Vagina (tissue), 2 donors: ENCODE measurements at regions not wholly inside any gene's neighbourhood (a gene's known extent, or its start where the extent isn't known, plus 50 kb on each side); places are given as distances from the start of the nearest gene placed in this dataset.

ENCODE experiments used
- POLR2A ChIP-seq, 2 donors: fragments of 450-650 bp; IDR thresholded peaks; one replicate each; pipeline ENCODE4 v1.6.1; 2017; ENCODE audit warnings: antibody characterized with exemption in 2 of 2, mild to moderate bottlenecking in 2 of 2, moderate library complexity in 2 of 2
- POLR2AphosphoS5 ChIP-seq, 2 donors: sonication (generic); formaldehyde crosslinking; IDR thresholded peaks; one replicate each; pipeline ENCODE4 v1.9.0; 2017; ENCODE audit warnings: antibody characterized with exemption in 2 of 2, mild to moderate bottlenecking in 2 of 2, low read depth in 1 of 2; ENCODE audit not compliant: insufficient read depth in 1 of 2
- TF ChIP-seq, protein P1 (sequence below), 3 experiments: fragments of 450-650 bp in 2 of 3; fragments of 200-600 bp in 1 of 3; sonication (generic) in 1 of 3; IDR thresholded peaks; one replicate each; pipeline ENCODE4 v1.5.1; 2017 to 2019; ENCODE audit warnings: antibody characterized with exemption in 3 of 3, mild to moderate bottlenecking in 2 of 3, moderate library complexity in 2 of 3

- TF ChIP-seq, protein P1, sequence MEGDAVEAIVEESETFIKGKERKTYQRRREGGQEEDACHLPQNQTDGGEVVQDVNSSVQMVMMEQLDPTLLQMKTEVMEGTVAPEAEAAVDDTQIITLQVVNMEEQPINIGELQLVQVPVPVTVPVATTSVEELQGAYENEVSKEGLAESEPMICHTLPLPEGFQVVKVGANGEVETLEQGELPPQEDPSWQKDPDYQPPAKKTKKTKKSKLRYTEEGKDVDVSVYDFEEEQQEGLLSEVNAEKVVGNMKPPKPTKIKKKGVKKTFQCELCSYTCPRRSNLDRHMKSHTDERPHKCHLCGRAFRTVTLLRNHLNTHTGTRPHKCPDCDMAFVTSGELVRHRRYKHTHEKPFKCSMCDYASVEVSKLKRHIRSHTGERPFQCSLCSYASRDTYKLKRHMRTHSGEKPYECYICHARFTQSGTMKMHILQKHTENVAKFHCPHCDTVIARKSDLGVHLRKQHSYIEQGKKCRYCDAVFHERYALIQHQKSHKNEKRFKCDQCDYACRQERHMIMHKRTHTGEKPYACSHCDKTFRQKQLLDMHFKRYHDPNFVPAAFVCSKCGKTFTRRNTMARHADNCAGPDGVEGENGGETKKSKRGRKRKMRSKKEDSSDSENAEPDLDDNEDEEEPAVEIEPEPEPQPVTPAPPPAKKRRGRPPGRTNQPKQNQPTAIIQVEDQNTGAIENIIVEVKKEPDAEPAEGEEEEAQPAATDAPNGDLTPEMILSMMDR (IDR thresholded peaks at IDR 0.05): no peak
- TF ChIP-seq POLR2A (IDR thresholded peaks at IDR 0.05): no peak
- no peak for TF ChIP-seq POLR2AphosphoS5 (IDR thresholded peaks at IDR 0.05; ENCODE audit: insufficient read depth in 1 of 2, low read depth in 1 of 2)
These were observed 341.3 kb upstream of the DPPA4 start for GRCh38 chr3:109678600-109678999.
